ENCODE measurements at regions not wholly inside any gene's neighbourhood (a gene's known extent, or its start where the extent isn't known, plus 50 kb on each side); places are given as distances from the start of the nearest gene placed in this dataset.

GRCh38 chr4:146998157-146998556 is 52.5 kb upstream of the TTC29 start:
- H3K4me3 ChIP-seq (ENCODE audit: low read depth, low read length): no peak overlapping the region
- no peak for TF ChIP-seq CTCF (IDR thresholded peaks at IDR 0.05; ENCODE audit: borderline replicate concordance, insufficient read depth, low read depth, low read length)

- no peak overlapping the region for H3K4me3 ChIP-seq (ENCODE audit: low read depth, low read length)
- no peak for TF ChIP-seq CTCF (IDR thresholded peaks at IDR 0.05; ENCODE audit: borderline replicate concordance, insufficient read depth, low read depth, low read length)
Measured at GRCh38 chr4:147003956-147004809, 58.5 kb upstream of the TTC29 start.

GRCh38 chr4:147006229-147006628 is 60.6 kb upstream of the TTC29 start:
- no peak for TF ChIP-seq CTCF (IDR thresholded peaks at IDR 0.05; ENCODE audit: borderline replicate concordance, insufficient read depth, low read depth, low read length)
- H3K4me3 ChIP-seq (ENCODE audit: low read depth, low read length): no peak overlapping the region

- no peak for TF ChIP-seq CTCF (IDR thresholded peaks at IDR 0.05; ENCODE audit: borderline replicate concordance, insufficient read depth, low read depth, low read length)
- H3K4me3 ChIP-seq (ENCODE audit: low read depth, low read length): no peak overlapping the region
Measured at GRCh38 chr4:147009875-147010274, 64.2 kb upstream of the TTC29 start.

GRCh38 chr4:147011411-147011810 is 65.7 kb upstream of the TTC29 start:
- no peak overlapping the region for H3K4me3 ChIP-seq (ENCODE audit: low read depth, low read length)
- no peak for TF ChIP-seq CTCF (IDR thresholded peaks at IDR 0.05; ENCODE audit: borderline replicate concordance, insufficient read depth, low read depth, low read length)

- TF ChIP-seq CTCF (IDR thresholded peaks at IDR 0.05; ENCODE audit: borderline replicate concordance, insufficient read depth, low read depth, low read length): no peak
- H3K4me3 ChIP-seq (ENCODE audit: low read depth, low read length): no peak overlapping the region
Measured at GRCh38 chr4:147012059-147012707, 66.5 kb upstream of the TTC29 start.

- no peak for TF ChIP-seq CTCF (IDR thresholded peaks at IDR 0.05; ENCODE audit: borderline replicate concordance, insufficient read depth, low read depth, low read length)
- H3K4me3 ChIP-seq (ENCODE audit: low read depth, low read length): no peak overlapping the region
Measured at GRCh38 chr4:147014946-147015345, 69.3 kb upstream of the TTC29 start.

All from GM12875 (cell line).